Bronchial epithelial cell (primary cell): ENCODE measurements at regions not wholly inside any gene's neighbourhood (a gene's known extent, or its start where the extent isn't known, plus 50 kb on each side); places are given as distances from the start of the nearest gene placed in this dataset.

Experiments used
- DNase-seq: peaks from one replicate; pipeline ENCODE4 v3.0.0-alpha.2; 2010; ENCODE audit warnings: low read depth
- FAIRE-seq: peaks from 2 replicates; lab custom pipeline; 2011; peaks lifted over from hg19 to GRCh38; lab: Jason Lieb, UNC
- H3K27me3 ChIP-seq: 2 replicates; pipeline ENCODE4 v1.5.1; 2011; ENCODE audit warnings: low read length; ENCODE audit not compliant: control insufficient read depth, insufficient read depth
- H3K36me3 ChIP-seq: 2 replicates; pipeline ENCODE4 v1.5.1; 2011; ENCODE audit warnings: low read length; ENCODE audit not compliant: control insufficient read depth, insufficient read depth
- H3K4me3 ChIP-seq: 2 replicates; pipeline ENCODE4 v1.5.1; 2011; ENCODE audit warnings: mild to moderate bottlenecking, low read depth, low read length, control low read depth
- TF ChIP-seq, protein P1 (sequence below): IDR thresholded peaks from 2 replicates; pipeline ENCODE4 v1.5.1; 2011; ENCODE audit warnings: mild to moderate bottlenecking, moderate library complexity, low read length, control low read depth, inconsistent platforms; ENCODE audit not compliant: insufficient read depth, severe bottlenecking

DNA sequence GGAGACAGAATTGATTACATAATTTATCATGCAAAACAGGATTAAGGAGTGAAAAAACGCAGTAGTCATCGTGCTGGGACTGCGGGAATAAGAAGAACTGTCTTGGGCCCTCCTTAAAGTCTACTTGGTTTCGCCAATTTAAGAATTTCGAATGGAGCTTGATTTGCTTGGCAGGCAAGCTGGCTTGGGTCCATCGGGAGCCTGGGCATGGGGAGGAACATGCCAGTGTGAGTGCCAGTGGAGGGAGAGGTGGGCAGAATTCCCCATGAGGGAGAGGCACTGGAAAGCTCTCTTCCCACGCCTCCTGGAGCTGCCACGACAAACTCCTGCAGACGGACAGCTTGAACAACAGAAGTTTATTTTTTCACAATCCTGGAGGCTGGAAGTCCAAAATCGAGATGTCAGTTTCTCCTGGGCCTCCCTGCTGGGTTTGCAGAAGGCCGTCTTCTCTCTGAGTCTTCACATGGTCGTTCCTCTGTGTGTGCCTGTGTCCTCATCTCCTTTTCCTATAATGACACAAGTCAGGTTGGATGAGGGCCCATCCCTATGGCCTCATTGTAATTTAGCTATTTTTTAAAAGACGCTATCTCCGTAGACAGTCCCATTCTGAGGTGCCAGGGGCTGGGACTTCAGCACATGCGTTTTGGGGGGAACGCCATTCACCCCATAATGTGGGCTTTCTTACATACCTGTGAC, 528.7 kb upstream of the DPP6 start:
- DNase-seq (no peak), FAIRE-seq (no peak)
- no peaks in the 10 kb centered on the region for H3K36me3 ChIP-seq
- H3K4me3 ChIP-seq, result no peak overlapping the region
- no peaks in the 10 kb centered on the region for H3K27me3 ChIP-seq
- TF ChIP-seq, protein P1, sequence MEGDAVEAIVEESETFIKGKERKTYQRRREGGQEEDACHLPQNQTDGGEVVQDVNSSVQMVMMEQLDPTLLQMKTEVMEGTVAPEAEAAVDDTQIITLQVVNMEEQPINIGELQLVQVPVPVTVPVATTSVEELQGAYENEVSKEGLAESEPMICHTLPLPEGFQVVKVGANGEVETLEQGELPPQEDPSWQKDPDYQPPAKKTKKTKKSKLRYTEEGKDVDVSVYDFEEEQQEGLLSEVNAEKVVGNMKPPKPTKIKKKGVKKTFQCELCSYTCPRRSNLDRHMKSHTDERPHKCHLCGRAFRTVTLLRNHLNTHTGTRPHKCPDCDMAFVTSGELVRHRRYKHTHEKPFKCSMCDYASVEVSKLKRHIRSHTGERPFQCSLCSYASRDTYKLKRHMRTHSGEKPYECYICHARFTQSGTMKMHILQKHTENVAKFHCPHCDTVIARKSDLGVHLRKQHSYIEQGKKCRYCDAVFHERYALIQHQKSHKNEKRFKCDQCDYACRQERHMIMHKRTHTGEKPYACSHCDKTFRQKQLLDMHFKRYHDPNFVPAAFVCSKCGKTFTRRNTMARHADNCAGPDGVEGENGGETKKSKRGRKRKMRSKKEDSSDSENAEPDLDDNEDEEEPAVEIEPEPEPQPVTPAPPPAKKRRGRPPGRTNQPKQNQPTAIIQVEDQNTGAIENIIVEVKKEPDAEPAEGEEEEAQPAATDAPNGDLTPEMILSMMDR, result no peak

DNA sequence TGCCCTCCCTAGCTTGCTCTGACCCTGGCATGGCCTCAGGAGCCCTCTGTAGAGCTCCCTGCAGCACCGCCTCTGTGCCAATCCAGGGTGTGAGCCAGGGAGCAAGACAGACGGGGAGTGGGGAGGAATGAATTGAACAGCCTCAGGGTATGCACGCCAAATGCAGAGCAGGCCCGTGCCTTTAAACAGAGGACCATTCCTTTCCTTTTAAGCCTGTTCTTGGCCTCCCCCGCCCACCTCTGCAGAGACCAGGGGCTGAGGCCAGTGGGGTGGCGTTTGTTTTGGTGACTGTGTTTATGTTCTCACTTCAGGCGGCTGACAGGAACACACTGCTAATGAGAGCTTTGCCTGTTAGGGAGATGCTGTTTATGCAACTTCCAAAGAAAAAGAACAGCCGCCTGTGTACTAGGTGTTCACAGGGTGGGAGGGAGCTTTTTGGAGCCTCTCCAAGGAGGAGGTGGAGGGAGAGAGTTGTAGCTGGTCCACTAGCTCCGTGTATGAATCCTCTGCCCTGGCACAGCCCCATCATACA, 528.1 kb upstream of the DPP6 start:
- TF ChIP-seq, protein P1, result no peak
- no peaks in the 10 kb centered on the region for H3K36me3 ChIP-seq
- no peak for DNase-seq
- no peak for FAIRE-seq
- no peak overlapping the region for H3K4me3 ChIP-seq
- H3K27me3 ChIP-seq, result no peaks in the 10 kb centered on the region

DNA sequence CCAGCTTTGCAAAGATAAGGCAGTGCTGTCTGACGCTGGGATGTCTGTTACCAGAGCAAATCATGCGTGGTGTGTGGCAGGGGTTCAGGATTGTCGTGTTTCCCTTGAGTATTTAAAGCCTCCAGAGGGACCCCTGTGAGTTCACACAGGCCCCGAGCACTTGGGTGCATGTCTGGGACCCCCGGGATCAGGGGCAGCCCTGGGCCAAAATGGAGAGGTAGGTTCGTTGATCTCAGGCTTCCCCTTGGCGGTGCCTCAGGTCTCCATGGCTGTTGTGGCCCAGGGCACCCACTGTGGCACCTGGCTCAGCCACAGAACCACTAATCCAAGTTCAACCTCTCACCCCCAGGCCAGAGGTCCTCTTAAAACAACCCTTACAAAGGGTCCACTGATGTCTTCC, 523.1 kb upstream of the DPP6 start:
- no peak for FAIRE-seq

DNA sequence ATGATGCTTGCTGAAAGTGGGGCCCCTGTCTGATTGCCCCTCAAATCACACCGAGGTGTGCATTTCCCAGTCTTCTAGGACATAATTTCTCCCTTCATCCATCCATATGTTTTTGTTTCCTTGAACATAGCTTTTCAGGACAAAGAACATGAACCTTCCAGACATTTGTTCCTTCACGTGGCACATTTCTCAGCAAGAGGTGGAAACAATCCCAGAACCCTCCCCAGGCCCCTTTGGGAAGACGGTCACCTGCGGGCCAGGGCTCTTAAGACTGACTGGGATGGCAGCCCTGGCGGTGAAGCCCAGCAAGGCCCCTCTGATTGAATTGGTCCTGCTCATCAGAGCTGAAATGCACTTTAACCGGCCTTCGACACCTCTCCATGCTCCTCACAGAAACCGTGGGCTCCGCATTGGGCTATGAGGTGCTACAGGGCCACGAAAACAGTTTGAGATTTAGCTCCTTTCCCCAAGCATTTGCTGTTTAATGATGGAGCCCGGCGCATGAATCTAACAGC, 522.5 kb upstream of the DPP6 start:
- DNase-seq, result no peak
- TF ChIP-seq, protein P1, result no peak
- no peak for FAIRE-seq
- H3K27me3 ChIP-seq, result no peaks in the 10 kb centered on the region
- no peak overlapping the region for H3K4me3 ChIP-seq
- no peaks in the 10 kb centered on the region for H3K36me3 ChIP-seq

More for the DNA sequence above, 523.1 kb upstream of the DPP6 start:
- Histone ChIP-seq H3K27me3 (no peaks in the 10 kb centered on the region), H3K4me3 (no peak overlapping the region), H3K36me3 (no peaks in the 10 kb centered on the region)
- TF ChIP-seq, protein P1, result no peak
- no peak for DNase-seq

DNA sequence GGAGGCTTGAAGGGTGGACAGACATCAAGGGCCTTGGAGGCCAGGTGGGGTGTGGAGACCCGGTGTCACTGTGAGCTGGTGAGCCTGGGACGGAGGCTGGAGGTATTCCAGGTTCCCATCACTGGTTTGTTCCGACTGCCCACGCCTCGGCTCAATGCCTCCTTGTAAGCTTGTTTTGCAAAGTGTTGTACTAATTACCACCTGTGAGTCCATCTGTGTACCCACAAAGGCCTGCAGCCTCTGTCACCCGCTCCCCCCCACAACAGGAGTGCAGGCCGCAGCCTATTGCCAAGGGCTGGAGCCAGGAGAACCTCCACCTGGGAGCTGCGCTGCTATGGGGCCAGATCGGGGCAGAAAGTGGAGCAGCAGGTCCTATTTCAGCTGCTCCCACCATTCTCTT, 521.8 kb upstream of the DPP6 start:
- no peaks in the 10 kb centered on the region for H3K27me3 ChIP-seq
- no peak for FAIRE-seq
- H3K36me3 ChIP-seq, result no peaks in the 10 kb centered on the region
- H3K4me3 ChIP-seq, result no peak overlapping the region
- TF ChIP-seq, protein P1, result no peak
- no peak for DNase-seq

DNA sequence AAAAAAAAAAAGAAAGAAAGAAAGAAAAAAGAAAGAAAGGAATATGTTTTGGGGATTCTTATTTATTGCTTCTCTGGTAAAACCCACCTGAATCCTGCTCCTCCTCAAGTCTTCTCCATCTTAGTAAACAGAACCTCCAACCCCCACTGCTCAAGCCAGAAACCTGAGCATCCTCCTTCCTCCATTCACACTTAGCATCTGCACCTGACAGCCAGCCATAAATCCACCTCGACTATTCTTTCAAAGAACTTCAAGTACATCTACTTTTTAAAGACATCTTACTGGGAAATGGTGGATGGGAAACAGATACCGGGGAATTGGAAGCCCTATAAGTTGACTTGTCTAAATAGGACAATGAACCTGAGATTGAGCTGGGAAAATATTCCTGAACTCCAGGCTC, 519.9 kb upstream of the DPP6 start:
- DNase-seq (no peak), FAIRE-seq (no peak)
- no peaks in the 10 kb centered on the region for H3K36me3 ChIP-seq
- no peaks in the 10 kb centered on the region for H3K27me3 ChIP-seq
- H3K4me3 ChIP-seq, result no peak overlapping the region
- TF ChIP-seq, protein P1, result no peak
